OCI-LY1 (cell line): ENCODE measurements at regions not wholly inside any gene's neighbourhood (a gene's known extent, or its start where the extent isn't known, plus 50 kb on each side); places are given as distances from the start of the nearest gene placed in this dataset.

Experiments used
- H2AFZ ChIP-seq: fragments of 200-600 bp; sonication (generic), shearing (Covaris generic); 2 replicates; pipeline ENCODE4 v1.6.0; 2014; ENCODE audit warnings: antibody characterized with exemption, mild to moderate bottlenecking, low read length
- H3F3A ChIP-seq: fragments of 200-600 bp; sonication (generic), shearing (Covaris generic); 2 replicates; pipeline ENCODE4 v1.6.0; 2014; ENCODE audit warnings: mild to moderate bottlenecking, antibody characterized with exemption, low read length, moderate library complexity; ENCODE audit not compliant: insufficient read depth
- H3K27ac ChIP-seq: fragments of 200-600 bp; sonication (generic); 2 replicates; pipeline ENCODE4 v1.5.1; 2014; ENCODE audit warnings: low read length, mixed run types, mild to moderate bottlenecking, low read depth; ENCODE audit not compliant: poor library complexity, severe bottlenecking
- H3K27me3 ChIP-seq: fragments of 200-600 bp; sonication (generic); 2 replicates; pipeline ENCODE4 v1.6.0; 2014; ENCODE audit warnings: antibody characterized with exemption, mild to moderate bottlenecking, low read length, moderate library complexity; ENCODE audit not compliant: insufficient read depth
- H3K36me3 ChIP-seq: fragments of 200-600 bp; sonication (generic); 2 replicates; pipeline ENCODE4 v1.6.1; 2014; ENCODE audit warnings: mild to moderate bottlenecking, antibody characterized with exemption, low read length, moderate library complexity, mixed read lengths; ENCODE audit not compliant: insufficient read depth
- H3K4me1 ChIP-seq: fragments of 200-600 bp; sonication (generic); 2 replicates; pipeline ENCODE4 v1.5.1; 2014; ENCODE audit warnings: mild to moderate bottlenecking, low read length, moderate library complexity; ENCODE audit not compliant: insufficient read depth, severe bottlenecking
- H3K4me2 ChIP-seq: fragments of 200-600 bp; sonication (generic), shearing (Covaris generic); 2 replicates; pipeline ENCODE4 v1.6.1; 2014; ENCODE audit warnings: low read length
- H3K4me3 ChIP-seq: fragments of 200-600 bp; sonication (generic); 2 replicates; pipeline ENCODE4 v1.5.1; 2014; ENCODE audit warnings: low read length, low read depth, mild to moderate bottlenecking, mixed read lengths; ENCODE audit not compliant: poor library complexity, severe bottlenecking
- H3K79me2 ChIP-seq: fragments of 200-600 bp; shearing (Covaris generic); 2 replicates; pipeline ENCODE4 v1.6.1; 2016; ENCODE audit warnings: mixed run types, low read length, mixed read lengths; ENCODE audit not compliant: insufficient read depth
- H3K9ac ChIP-seq: fragments of 200-600 bp; sonication (generic), shearing (Covaris generic); 2 replicates; pipeline ENCODE4 v1.6.1; 2014; ENCODE audit warnings: mild to moderate bottlenecking, low read length, mixed read lengths
- H3K9me2 ChIP-seq: fragments of 200-600 bp; sonication (generic), shearing (Covaris generic); 2 replicates; pipeline ENCODE4 v1.6.1; 2014; ENCODE audit warnings: low read depth, mild to moderate bottlenecking, low read length, mixed read lengths
- H3K9me3 ChIP-seq: fragments of 200-600 bp; shearing (Covaris generic); 2 replicates; pipeline ENCODE4 v1.6.1; 2014; ENCODE audit warnings: low read length, mixed read lengths
- H4K20me1 ChIP-seq: fragments of 200-600 bp; sonication (generic), shearing (Covaris generic); 2 replicates; pipeline ENCODE4 v1.6.0; 2016; ENCODE audit warnings: mild to moderate bottlenecking, low read length; ENCODE audit not compliant: insufficient read depth
- CTCF ChIP-seq: fragments of 200-600 bp; sonication (generic), shearing (Covaris generic); IDR thresholded peaks from 2 replicates; pipeline ENCODE4 v1.5.1; 2017; ENCODE audit warnings: mild to moderate bottlenecking, antibody characterized with exemption, low read length, moderate library complexity, mixed read lengths
- EZH2 ChIP-seq: fragments of 200-600 bp; sonication (generic), shearing (Covaris generic); IDR thresholded peaks from 2 replicates; pipeline ENCODE4 v1.8.0; 2017; ENCODE audit warnings: borderline replicate concordance, mixed run types, mild to moderate bottlenecking, antibody characterized with exemption, low read length, moderate library complexity, mixed read lengths

GRCh38 chr12:42980441-42980840 is 390.9 kb upstream of the PRICKLE1 start:
- H3K27ac ChIP-seq: no peak overlapping the region
- H3K9me3 ChIP-seq: no peaks in the 10 kb centered on the region
- no peaks in the 10 kb centered on the region for H3K9me2 ChIP-seq
- no peaks in the 10 kb centered on the region for H3K36me3 ChIP-seq
- H3K9ac ChIP-seq: no peak overlapping the region
- H3K4me2 ChIP-seq: no peak overlapping the region
- no peak for TF ChIP-seq EZH2
- TF ChIP-seq CTCF: no peak
- no peak overlapping the region for H3K4me3 ChIP-seq
- H3F3A ChIP-seq: no peaks in the 10 kb centered on the region
- no peaks in the 10 kb centered on the region for H4K20me1 ChIP-seq
- no peak overlapping the region for H2AFZ ChIP-seq
- no peaks in the 10 kb centered on the region for H3K79me2 ChIP-seq
- no peaks in the 10 kb centered on the region for H3K4me1 ChIP-seq
- H3K27me3 ChIP-seq: no peaks in the 10 kb centered on the region

- H3K9ac ChIP-seq: no peak overlapping the region
- no peak overlapping the region for H2AFZ ChIP-seq
- no peaks in the 10 kb centered on the region for H3K27me3 ChIP-seq
- no peak overlapping the region for H3K4me3 ChIP-seq
- no peaks in the 10 kb centered on the region for H3K4me1 ChIP-seq
- H3K4me2 ChIP-seq: no peak overlapping the region
- H3K36me3 ChIP-seq: no peaks in the 10 kb centered on the region
- no peaks in the 10 kb centered on the region for H3K79me2 ChIP-seq
- no peaks in the 10 kb centered on the region for H4K20me1 ChIP-seq
- no peaks in the 10 kb centered on the region for H3F3A ChIP-seq
- no peaks in the 10 kb centered on the region for H3K9me3 ChIP-seq
- no peak for TF ChIP-seq CTCF
- TF ChIP-seq EZH2: no peak
- H3K9me2 ChIP-seq: no peaks in the 10 kb centered on the region
- no peak overlapping the region for H3K27ac ChIP-seq
Observed at GRCh38 chr12:42979746-42980145, 390.2 kb upstream of the PRICKLE1 start.

- Histone ChIP-seq H3K4me2 (no peak overlapping the region), H2AFZ (no peak overlapping the region), H3K36me3 (no peaks in the 10 kb centered on the region), H3K27me3 (no peaks in the 10 kb centered on the region), H3K4me3 (no peak overlapping the region), H3K4me1 (no peaks in the 10 kb centered on the region), H3F3A (no peaks in the 10 kb centered on the region), H3K9me2 (no peaks in the 10 kb centered on the region), H3K27ac (no peak overlapping the region), H3K9me3 (no peaks in the 10 kb centered on the region), H3K79me2 (no peaks in the 10 kb centered on the region), H4K20me1 (no peaks in the 10 kb centered on the region), H3K9ac (no peak overlapping the region)
- TF ChIP-seq CTCF: no peak
- no peak for TF ChIP-seq EZH2
Observed at GRCh38 chr12:42978708-42979107, 389.2 kb upstream of the PRICKLE1 start.
